ENCODE measurements at regions not wholly inside any gene's neighbourhood (a gene's known extent, or its start where the extent isn't known, plus 50 kb on each side); places are given as distances from the start of the nearest gene placed in this dataset.
"Not testable (repeated sequence)": the region's sequence is repeated elsewhere in the genome, so short reads cannot be mapped to it uniquely, and the experiment has no call there.

- no peak for DNase-seq
Observed at GRCh38 chr1:189305279-189305678, 1172.4 kb downstream of the BRINP3 start.

GRCh38 chr1:189311915-189312314 lies 1165.7 kb downstream of the BRINP3 start:
- no peak for DNase-seq

DNA sequence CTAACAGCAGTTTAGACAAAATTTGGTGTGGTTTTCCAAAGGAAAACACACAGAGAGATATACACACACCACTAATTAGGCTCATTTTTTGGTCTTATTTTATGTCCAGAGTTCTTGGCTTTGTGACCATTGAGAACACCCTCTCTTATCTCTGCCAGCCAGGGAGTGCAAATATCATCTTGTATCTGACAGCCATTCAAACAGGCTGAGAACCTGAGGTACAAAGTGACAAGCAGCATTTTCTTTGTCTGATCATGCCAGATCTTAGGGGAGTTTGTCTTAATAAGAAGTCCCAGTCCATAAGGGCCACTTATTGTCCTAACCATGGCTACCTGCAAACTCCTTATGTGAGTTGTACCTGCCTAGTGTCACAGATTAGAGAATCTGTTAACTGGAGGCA lies 1165.2 kb downstream of the BRINP3 start:
- no peak for DNase-seq

GRCh38 chr1:189313488-189313887 lies 1164.2 kb downstream of the BRINP3 start:
- DNase-seq, result no peak

GRCh38 chr1:189315035-189315901 lies 1162.4 kb downstream of the BRINP3 start:
- no peak for DNase-seq

GRCh38 chr1:189323091-189323490 lies 1154.6 kb downstream of the BRINP3 start:
- no peak for DNase-seq

GRCh38 chr1:189331071-189331470 lies 1146.6 kb downstream of the BRINP3 start:
- DNase-seq, result not testable (repeated sequence)

DNA sequence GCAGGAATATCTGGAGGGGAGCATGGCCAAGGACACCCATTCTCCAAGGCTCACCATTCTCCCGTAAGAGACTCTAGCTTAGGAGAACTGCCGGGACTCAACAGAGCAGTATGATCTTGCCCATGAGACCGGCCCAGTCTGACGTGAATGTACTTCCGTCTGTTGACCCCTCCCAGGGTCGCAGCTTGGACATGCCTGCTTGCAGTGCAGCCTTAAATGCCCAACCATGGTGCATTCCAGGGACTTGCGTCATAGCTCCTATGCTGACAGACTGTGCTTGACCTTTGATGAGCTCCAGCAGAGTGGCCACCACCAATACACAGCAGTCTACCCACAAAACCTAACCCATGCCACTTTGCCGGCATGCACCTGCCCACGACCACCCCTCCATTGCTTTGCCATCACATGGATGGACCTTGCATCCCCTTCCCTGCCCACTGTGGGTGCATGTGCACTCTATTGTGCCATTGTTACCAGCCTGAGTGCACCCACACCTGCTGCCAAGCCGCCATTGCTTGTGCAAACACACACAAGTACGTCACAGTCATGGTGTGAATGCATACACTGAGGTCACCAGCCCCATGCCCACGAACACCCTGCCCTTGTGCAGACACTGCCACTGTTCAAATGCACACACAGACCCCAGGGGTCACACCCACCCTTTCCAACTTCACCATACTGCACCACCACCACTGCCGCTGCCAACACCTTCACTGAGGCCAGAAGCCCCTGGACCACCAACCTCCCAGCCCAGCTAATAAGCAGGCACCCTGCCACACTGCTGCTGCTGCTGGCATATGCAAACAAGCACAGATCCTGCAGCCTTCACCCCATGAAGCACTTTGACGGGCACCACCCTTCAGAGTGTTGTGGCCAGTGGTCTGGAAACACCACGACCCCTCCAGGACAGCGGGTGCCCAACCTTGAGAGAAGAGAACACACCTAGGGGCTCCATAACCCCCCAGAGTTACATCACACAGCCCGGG lies 1141.3 kb downstream of the BRINP3 start:
- no peak for DNase-seq

- DNase-seq, result no peak
Observed at GRCh38 chr1:189349607-189350006, 1128.1 kb downstream of the BRINP3 start.

- DNase-seq, result no peak
Observed at GRCh38 chr1:189350983-189351616, 1126.6 kb downstream of the BRINP3 start.

- DNase-seq, result no peak
Observed at GRCh38 chr1:189351960-189352359, 1125.7 kb downstream of the BRINP3 start.

DNA sequence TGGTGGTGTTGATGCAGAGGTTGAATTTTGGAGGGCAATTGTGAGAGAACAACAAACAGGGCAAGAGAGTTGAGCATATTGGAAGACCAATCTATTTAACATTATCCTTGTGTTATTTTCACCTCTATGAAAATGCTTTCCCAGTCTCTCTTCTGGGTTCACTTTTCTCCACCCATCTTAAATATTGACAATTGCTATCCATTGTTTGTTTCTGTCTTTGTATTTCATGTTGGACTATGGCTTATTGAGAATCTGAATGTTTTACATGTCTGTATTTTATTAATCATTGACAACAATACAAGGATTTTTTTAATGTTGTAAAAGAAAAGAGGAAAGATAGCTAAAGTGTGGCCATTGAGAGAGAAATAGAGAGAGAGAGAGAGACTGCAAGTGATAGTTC lies 1121.5 kb downstream of the BRINP3 start:
- no peak for DNase-seq

- no peak for DNase-seq
Observed at GRCh38 chr1:189357317-189357716, 1120.3 kb downstream of the BRINP3 start.

- no peak for DNase-seq
Observed at GRCh38 chr1:189369612-189370011, 1108.1 kb downstream of the BRINP3 start.

GRCh38 chr1:189374816-189375215 lies 1102.8 kb downstream of the BRINP3 start:
- DNase-seq, result no peak

DNA sequence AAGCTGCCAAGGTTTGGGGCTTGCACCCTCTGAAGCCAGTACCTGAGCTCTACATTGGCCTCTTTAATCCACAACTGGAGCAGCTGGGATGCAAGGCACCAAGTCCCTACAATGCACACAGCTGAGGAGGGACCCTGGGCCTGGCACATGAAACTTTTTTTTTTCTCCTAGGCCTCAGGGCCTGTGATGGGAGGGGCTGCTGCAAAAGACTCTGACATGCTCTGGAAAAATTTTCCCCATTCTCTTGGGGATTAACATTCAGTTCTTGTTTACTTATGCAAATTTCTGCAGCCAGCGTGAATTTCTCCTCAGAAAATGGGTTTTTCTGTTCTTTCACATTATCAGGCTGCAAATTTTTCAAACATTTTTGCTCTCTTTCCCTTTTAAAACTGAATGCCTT lies 1072.2 kb downstream of the BRINP3 start:
- no peak for DNase-seq

GRCh38 chr1:189409774-189410173 lies 1067.9 kb downstream of the BRINP3 start:
- DNase-seq, result no peak

DNA sequence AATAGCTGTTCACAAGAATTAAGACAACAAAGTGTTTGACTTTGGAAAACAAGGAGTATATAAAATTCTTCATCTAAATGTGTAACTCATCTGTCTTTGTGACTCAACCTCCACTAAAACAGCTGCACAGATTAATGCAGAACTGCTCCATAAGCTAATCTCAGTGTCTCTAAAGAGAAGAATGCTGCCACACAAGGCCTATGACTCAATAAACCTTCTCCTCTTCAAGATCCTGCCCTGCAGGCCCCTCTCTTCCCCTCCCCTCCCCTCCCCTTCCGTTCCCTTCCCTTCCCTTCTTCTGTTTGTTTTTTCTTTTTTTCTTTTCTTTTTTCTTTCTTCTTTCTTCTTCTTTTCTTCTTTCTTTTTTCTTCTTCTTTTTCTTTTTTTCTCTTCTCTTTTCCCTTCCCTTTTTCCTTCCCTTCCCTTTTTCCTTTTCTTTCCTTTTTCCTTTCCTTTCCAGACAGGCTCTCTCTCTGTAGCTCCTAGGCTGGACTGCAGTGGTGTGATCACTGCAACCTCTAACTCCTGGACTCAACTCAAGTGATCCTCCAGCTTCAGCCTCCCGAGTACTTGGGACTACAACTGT lies 1052.8 kb downstream of the BRINP3 start:
- DNase-seq, result no peak

GRCh38 chr1:189429610-189430009 lies 1048.1 kb downstream of the BRINP3 start:
- no peak for DNase-seq

DNA sequence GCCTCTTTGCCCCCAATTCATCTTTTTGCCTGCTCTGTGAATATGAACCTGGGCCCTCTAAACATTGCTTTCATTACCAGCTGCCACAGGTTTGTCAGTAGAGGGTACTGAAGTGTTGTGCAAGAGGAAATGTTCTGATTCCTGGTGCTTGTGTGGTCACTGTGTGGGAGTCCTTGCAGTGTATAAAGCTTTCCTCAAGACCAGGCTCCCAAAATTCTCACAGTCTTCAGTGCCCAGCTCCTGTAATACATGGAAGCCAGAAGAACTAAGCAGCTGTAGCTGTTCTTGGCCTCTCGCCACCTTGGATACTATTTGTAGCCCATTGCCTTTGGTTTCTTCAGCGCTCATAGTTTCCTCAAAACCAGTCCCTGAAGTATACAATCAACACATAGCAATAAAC lies 1046.2 kb downstream of the BRINP3 start:
- no peak for DNase-seq

DNA sequence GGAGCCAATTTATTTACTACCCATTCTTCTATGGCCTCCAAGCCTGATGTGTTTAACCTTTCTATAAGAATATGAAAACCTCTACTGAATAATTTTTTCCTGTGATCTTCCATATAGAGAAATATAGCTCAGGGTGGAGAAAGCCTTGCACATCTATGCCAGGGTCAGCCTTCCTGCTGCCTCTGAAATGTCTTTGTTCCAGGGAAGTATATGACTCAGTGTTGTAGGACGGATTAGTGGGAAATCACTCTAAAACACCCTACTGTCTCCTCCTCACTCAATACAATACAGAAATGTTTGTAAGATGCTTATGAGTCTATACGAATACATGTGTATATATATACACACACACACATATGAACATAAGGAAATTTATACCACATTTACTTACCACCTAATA lies 1044.9 kb downstream of the BRINP3 start:
- DNase-seq, result no peak

- no peak for DNase-seq
Observed at GRCh38 chr1:189434461-189434860, 1043.2 kb downstream of the BRINP3 start.

GRCh38 chr1:189435398-189435797 lies 1042.3 kb downstream of the BRINP3 start:
- DNase-seq, result no peak
